Cardiac fibroblast (primary cell): ENCODE measurements at regions not wholly inside any gene's neighbourhood (a gene's known extent, or its start where the extent isn't known, plus 50 kb on each side); places are given as distances from the start of the nearest gene placed in this dataset.
A peak's percentile ranks its signal among the peaks of the same experiment; 100 is the strongest.

ENCODE experiments used
- DNase-seq, 2 donors: peaks; one replicate each; pipeline versions ENCODE4 v3.0.0 to v3.0.0-alpha.2; 2010; ENCODE audit warnings: low read depth in 2 of 2
- H3K4me3 ChIP-seq, 2 donors: replicated peaks in 1 of 2; 1 replicate in 1 of 2; 2 replicates in 1 of 2; pipeline ENCODE4 v1.5.1; 2011; ENCODE audit warnings: low read depth in 2 of 2, low read length in 2 of 2, mild to moderate bottlenecking in 2 of 2, moderate library complexity in 1 of 2
- TF ChIP-seq, protein P1 (sequence below): IDR thresholded peaks from one replicate; pipeline ENCODE4 v1.5.1; 2011; ENCODE audit warnings: low read depth, mild to moderate bottlenecking, low read length, inconsistent platforms

DNA sequence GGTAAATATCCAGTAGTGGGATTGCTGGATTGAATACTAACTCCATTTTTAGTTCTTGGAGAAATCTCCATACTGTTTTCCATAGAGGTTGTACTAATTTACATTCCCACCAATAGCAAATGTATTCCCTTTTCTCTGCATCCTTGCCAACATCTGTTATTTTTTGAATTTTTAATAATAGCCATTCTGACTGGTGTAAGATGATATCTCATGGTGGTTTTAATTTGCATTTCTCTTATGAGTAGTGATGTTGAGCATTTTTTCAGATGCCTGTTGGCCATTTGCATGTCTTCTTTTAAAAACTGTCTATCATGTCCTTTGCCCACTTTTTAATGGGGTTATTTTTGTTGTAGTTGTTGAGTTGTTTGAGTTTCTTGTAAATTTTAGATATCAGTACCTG is 253.2 kb downstream of the HAO1 start:
- H3K4me3 ChIP-seq, result no peak overlapping the region
- DNase-seq, result no peak
- TF ChIP-seq, protein P1, sequence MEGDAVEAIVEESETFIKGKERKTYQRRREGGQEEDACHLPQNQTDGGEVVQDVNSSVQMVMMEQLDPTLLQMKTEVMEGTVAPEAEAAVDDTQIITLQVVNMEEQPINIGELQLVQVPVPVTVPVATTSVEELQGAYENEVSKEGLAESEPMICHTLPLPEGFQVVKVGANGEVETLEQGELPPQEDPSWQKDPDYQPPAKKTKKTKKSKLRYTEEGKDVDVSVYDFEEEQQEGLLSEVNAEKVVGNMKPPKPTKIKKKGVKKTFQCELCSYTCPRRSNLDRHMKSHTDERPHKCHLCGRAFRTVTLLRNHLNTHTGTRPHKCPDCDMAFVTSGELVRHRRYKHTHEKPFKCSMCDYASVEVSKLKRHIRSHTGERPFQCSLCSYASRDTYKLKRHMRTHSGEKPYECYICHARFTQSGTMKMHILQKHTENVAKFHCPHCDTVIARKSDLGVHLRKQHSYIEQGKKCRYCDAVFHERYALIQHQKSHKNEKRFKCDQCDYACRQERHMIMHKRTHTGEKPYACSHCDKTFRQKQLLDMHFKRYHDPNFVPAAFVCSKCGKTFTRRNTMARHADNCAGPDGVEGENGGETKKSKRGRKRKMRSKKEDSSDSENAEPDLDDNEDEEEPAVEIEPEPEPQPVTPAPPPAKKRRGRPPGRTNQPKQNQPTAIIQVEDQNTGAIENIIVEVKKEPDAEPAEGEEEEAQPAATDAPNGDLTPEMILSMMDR, result no peak

DNA sequence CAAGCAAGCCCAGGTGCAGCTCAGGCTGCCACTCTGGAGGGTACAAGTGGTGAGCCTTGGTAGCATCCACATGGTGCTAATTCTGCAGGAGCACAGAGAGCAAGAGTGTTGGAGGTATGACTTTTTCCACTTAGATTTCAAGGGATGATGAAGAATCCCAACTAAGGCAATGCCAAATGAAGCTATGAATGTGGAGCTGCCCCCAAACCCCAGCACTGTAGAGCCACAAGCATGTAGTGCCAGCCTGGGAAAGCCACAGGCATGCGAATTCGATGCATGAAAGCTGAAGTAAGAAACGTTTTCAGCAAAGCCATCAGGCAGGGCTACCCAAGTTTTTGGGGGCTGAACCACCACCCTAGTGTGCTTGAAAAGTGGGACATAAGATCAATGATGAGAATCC is 251.1 kb downstream of the HAO1 start:
- no peak for DNase-seq
- TF ChIP-seq, protein P1, result no peak
- no peak overlapping the region for H3K4me3 ChIP-seq

DNA sequence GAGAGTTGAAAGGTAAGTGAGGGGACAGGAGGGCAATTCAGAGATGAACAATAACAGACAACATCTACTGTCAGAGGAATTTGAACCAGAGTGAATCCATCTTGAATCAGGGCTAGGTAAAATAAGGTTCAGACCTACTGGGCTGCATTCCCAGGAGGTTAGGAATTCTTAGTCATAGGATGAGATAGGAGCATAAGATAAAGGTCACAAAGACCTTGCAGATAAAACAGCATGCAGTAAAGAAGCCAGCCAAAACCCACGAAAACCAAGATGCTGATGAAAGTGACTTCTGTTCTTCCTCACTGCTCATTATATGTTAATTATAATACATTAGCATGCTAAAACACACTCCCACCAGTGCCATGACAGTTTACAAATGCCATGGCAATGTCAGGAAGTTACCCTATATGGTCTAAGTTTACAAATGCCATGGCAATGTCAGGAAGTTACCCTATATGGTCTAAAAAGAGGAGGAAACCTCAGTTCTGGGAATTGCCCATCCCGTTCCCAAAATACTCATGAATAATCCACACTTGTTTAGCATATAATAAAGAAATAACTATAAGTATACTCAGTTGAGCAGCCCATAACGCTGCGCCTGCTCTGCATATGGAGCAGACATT is 248.5 kb downstream of the HAO1 start:
- no peak overlapping the region for H3K4me3 ChIP-seq
- TF ChIP-seq, protein P1, result no peak
- DNase-seq, result peak in 1 of 2 donors; percentile 21

DNA sequence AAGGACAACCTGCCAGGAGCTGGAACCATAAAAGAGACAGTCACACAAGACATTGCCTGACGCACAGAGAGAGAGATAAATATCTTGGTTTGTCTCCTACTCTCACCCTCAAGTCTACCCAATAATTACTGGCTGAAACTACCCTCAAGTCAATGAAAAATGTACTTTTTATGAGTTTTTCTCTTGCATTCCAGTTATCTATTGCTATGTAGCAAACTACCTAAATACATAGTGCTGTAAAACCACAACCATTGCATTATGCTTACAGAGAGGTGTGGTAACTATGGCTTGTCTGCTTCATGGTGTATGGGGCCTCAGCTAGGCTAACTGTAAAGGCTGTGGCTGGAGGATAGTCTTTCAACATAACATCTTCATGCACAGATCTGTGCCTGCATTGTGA is 247.8 kb downstream of the HAO1 start:
- H3K4me3 ChIP-seq, result no peak overlapping the region
- TF ChIP-seq, protein P1, result no peak
- DNase-seq, result no peak

DNA sequence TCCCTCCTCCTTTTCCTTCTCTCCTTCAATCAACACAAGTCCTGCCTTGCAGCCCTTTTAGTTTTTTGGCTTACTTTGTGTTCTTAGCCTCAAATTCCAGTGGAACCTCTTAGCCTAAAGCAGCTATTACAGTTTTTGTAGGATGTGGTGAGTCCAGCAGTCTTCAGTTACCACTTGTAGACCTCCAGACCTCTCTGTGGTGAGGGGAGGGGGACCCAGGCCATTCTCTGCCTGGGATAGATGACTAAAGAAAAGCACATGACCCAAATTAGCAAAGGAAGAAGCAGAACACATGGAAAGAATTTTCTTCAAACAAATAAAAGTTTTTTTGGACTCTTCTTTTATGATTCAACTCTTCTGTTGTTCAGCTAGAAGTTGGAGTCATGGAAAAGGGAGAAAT is 246.5 kb downstream of the HAO1 start:
- TF ChIP-seq, protein P1, result no peak
- no peak overlapping the region for H3K4me3 ChIP-seq
- no peak for DNase-seq

DNA sequence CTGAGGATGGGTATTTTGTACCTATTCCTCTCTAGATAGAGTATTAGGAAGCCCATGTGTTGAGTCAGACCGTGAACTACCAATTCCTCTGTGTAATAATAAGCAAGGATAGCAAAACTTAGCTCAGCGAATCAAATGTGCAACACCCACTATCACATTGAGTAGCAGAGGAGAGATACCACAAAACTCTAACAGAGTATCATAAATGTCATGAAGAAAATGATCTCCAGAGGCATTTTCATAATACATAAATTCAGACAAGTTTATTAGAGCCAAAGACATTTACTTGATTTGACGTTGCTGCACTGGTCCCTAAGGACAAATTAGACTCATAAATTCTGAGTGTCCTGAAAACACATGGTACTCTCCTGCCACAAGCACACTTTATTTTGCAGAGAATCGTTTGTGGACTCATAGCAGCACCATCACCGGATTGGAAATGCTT is 245.2 kb downstream of the HAO1 start:
- TF ChIP-seq, protein P1, result no peak
- no peak overlapping the region for H3K4me3 ChIP-seq
- DNase-seq, result no peak

DNA sequence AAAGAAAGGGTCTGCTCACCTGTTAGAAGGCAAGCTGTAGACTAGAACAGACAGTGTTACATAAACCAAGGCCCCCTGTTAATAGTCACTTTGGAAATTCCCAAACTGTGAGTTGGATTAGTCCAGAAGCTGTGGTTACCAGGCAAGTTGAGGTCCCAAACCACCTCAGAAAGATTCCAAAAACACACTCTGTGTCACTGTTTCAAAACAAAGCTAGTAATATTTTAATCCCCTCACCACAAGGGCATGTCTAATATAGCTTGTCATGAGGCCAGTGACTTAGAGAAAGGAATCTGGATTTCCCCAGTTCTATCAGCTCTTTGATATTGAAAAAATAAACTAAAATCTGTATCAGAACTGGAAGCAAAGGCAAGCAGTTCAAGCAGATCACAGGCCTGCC is 244.6 kb downstream of the HAO1 start:
- TF ChIP-seq, protein P1, result no peak
- H3K4me3 ChIP-seq, result no peak overlapping the region
- peak in 1 of 2 donors; percentile 58 for DNase-seq
